ENCODE measurements at regions not wholly inside any gene's neighbourhood (a gene's known extent, or its start where the extent isn't known, plus 50 kb on each side); places are given as distances from the start of the nearest gene placed in this dataset.

DNA sequence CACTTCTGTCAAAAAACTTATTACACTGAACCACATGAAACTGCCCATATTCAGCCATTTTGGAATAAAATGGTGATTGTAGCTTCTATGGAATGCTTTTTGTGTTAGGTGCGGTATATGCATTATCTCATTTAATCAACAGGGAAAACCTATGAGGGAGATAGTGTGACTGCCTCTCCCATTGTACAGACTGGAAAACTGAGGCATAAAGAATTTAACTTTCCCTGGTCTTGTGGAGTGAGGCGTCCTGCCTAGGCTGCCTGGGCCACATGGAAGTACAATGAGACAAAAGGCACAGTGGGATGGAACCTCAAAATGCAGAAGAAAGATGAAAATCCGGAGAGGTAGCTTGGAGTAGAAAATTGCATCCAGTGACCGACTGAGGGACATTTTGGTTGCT is 80.2 kb downstream of the RPLP1 start:
- H3K9me2 ChIP-seq (replicated peaks; ENCODE audit: insufficient read depth, low read length): no peaks in the 10 kb centered on the region
- H3K4me2 ChIP-seq (ENCODE audit: low read depth, low read length, poor library complexity, severe bottlenecking): no peak overlapping the region
- no peak for DNase-seq
- no peak overlapping the region for H3K27ac ChIP-seq (ENCODE audit: low read length)
- no peaks in the 10 kb centered on the region for H3K36me3 ChIP-seq (ENCODE audit: insufficient read depth, low read length)
- H3K27me3 ChIP-seq (ENCODE audit: low read length): no peaks in the 10 kb centered on the region
- no peaks in the 10 kb centered on the region for H3K9me3 ChIP-seq (ENCODE audit: low read length)
- H3K4me3 ChIP-seq (ENCODE audit: low read length): no peak overlapping the region
- H3K4me1 ChIP-seq (ENCODE audit: low read length): peaks cover 8% of the 10 kb centered on the region
- H4K20me1 ChIP-seq (ENCODE audit: insufficient read depth, low read depth, low read length): no peaks in the 10 kb centered on the region
- H2AFZ ChIP-seq (ENCODE audit: low read length): no peak overlapping the region
- H3K79me2 ChIP-seq (ENCODE audit: low read length): no peaks in the 10 kb centered on the region
- no peak overlapping the region for H3K9ac ChIP-seq (ENCODE audit: low read length)

DNA sequence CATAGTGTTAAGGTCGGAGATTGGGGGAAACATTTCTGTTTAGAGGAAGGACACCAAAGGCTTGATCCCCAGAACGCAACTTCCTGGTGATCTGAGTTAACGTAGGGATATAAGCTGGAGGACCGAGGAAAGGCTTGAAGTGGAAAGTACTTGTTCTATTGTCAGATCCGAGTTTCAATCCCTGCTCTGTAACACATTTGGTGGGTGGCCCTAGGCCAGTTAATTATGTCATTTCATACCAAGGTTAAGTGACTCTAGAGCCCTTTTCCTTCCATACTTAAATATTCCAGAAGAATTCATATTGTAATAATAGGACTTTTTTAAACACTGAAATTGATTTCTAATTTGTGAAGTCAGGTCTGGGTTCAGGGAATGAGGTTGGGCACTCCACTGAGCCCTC is 80.9 kb downstream of the RPLP1 start:
- no peak for DNase-seq
- Histone ChIP-seq H3K36me3 (ENCODE audit: insufficient read depth, low read length) (no peaks in the 10 kb centered on the region), H3K9ac (ENCODE audit: low read length) (no peak overlapping the region), H4K20me1 (ENCODE audit: insufficient read depth, low read depth, low read length) (no peaks in the 10 kb centered on the region), H3K27me3 (ENCODE audit: low read length) (no peaks in the 10 kb centered on the region), H3K79me2 (ENCODE audit: low read length) (no peaks in the 10 kb centered on the region), H3K27ac (ENCODE audit: low read length) (no peak overlapping the region), H2AFZ (ENCODE audit: low read length) (no peak overlapping the region), H3K4me1 (ENCODE audit: low read length) (peaks cover 8% of the 10 kb centered on the region), H3K4me2 (ENCODE audit: low read depth, low read length, poor library complexity, severe bottlenecking) (no peak overlapping the region), H3K4me3 (ENCODE audit: low read length) (no peak overlapping the region), H3K9me3 (ENCODE audit: low read length) (no peaks in the 10 kb centered on the region), H3K9me2 (replicated peaks; ENCODE audit: insufficient read depth, low read length) (no peaks in the 10 kb centered on the region)

DNA sequence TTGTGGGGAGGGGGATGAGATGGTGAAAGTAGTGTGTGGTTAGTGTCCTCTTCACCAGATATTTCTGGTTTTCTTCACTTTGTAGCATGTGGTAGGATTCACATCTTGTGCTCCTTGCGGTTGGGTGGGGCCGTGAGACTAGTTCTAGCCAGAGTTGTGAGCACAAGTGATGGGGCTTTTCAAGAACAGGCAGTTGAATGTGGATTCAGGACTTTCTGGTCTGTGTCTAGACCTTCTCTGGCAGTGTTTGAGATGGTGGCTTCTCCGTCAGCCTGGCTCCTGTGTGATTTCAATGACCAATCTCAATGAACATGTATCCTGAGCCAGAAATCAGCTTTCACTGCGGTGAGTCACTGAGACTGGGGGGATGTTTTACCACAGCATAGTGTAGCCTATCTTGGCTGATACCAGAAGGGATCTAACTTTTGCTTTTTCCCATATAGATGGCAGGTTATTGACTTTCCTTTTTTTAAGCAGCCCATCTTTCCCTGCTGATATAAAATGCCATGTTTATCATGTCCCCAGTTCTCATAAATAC is 82.6 kb downstream of the RPLP1 start:
- Histone ChIP-seq H3K79me2 (ENCODE audit: low read length) (no peaks in the 10 kb centered on the region), H3K9me2 (replicated peaks; ENCODE audit: insufficient read depth, low read length) (no peaks in the 10 kb centered on the region), H3K4me3 (ENCODE audit: low read length) (no peak overlapping the region), H3K4me2 (ENCODE audit: low read depth, low read length, poor library complexity, severe bottlenecking) (no peak overlapping the region), H2AFZ (ENCODE audit: low read length) (no peak overlapping the region), H3K4me1 (ENCODE audit: low read length) (peaks cover 8% of the 10 kb centered on the region), H3K9me3 (ENCODE audit: low read length) (no peaks in the 10 kb centered on the region), H3K9ac (ENCODE audit: low read length) (no peak overlapping the region), H3K27me3 (ENCODE audit: low read length) (no peaks in the 10 kb centered on the region), H3K27ac (ENCODE audit: low read length) (no peak overlapping the region), H4K20me1 (ENCODE audit: insufficient read depth, low read depth, low read length) (no peaks in the 10 kb centered on the region), H3K36me3 (ENCODE audit: insufficient read depth, low read length) (no peaks in the 10 kb centered on the region)
- no peak for DNase-seq

DNA sequence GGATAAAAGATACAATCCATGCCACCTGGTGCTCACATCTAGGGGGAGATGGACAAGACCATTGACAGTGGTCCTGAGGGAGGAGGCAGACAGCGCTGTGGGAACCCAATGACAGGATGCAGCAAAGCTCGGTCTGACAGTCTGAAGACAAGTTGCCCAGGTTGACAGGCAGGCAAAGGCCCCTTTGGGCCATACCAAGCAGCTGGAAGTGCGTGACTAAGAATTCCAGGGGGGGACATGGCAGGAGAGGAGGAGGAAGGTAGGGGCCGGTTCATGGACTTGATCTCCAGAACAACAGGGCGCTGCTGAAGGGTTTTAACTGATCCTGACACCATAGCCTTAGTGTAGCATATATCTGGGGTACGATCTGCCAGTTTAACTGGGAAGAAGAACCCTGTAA is 83.4 kb downstream of the RPLP1 start:
- Histone ChIP-seq H3K36me3 (ENCODE audit: insufficient read depth, low read length) (no peaks in the 10 kb centered on the region), H3K27ac (ENCODE audit: low read length) (no peak overlapping the region), H3K4me2 (ENCODE audit: low read depth, low read length, poor library complexity, severe bottlenecking) (no peak overlapping the region), H3K9me2 (replicated peaks; ENCODE audit: insufficient read depth, low read length) (no peaks in the 10 kb centered on the region), H3K4me3 (ENCODE audit: low read length) (no peak overlapping the region), H3K79me2 (ENCODE audit: low read length) (no peaks in the 10 kb centered on the region), H4K20me1 (ENCODE audit: insufficient read depth, low read depth, low read length) (no peaks in the 10 kb centered on the region), H3K4me1 (ENCODE audit: low read length) (peaks cover 8% of the 10 kb centered on the region), H2AFZ (ENCODE audit: low read length) (no peak overlapping the region), H3K9ac (ENCODE audit: low read length) (no peak overlapping the region), H3K27me3 (ENCODE audit: low read length) (no peaks in the 10 kb centered on the region), H3K9me3 (ENCODE audit: low read length) (no peaks in the 10 kb centered on the region)
- no peak for DNase-seq

DNA sequence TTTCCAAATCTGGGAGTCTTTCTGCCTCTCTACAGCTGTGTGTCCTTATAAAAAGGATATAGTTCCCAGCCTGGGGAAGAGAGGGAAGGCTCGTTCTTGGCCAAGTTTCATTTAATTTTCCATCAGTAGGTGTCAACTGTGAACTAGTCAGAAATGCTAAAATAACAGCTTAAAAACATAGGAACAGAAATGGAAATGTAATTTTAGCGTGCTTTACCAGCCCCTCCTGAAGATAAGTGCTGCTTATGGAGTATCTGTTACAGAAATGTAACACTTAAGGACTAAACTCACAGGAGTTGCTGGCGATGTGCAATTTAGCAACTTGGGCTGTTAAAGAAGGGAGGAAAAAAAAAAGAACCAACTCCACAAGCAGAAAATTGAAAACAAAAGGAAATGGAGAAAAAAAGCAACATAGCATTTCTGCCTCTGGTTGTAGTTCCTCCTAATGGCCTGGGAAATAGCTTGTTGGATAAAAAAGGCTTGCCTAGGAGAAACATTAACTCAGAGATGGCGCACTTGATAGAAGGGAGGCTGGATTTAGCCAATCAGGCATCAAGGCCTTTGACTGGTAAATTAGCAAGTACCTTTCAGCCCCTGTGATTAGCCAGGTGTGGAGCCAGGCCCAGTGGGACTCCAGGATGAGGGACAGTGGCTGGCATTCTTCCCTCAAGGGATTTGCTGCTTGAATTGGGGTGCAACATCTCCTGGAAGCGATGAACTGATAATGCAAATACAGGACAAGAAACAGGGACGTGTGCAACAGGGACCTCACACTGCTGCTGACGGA is 84.3 kb downstream of the RPLP1 start:
- Histone ChIP-seq H3K9me3 (ENCODE audit: low read length) (no peaks in the 10 kb centered on the region), H3K27me3 (ENCODE audit: low read length) (no peaks in the 10 kb centered on the region), H3K4me1 (ENCODE audit: low read length) (peaks cover 8% of the 10 kb centered on the region), H3K9me2 (replicated peaks; ENCODE audit: insufficient read depth, low read length) (no peaks in the 10 kb centered on the region), H3K79me2 (ENCODE audit: low read length) (no peaks in the 10 kb centered on the region), H3K4me2 (ENCODE audit: low read depth, low read length, poor library complexity, severe bottlenecking) (no peak overlapping the region), H4K20me1 (ENCODE audit: insufficient read depth, low read depth, low read length) (no peaks in the 10 kb centered on the region), H3K9ac (ENCODE audit: low read length) (no peak overlapping the region), H3K27ac (ENCODE audit: low read length) (no peak overlapping the region), H2AFZ (ENCODE audit: low read length) (no peak overlapping the region), H3K4me3 (ENCODE audit: low read length) (no peak overlapping the region), H3K36me3 (ENCODE audit: insufficient read depth, low read length) (no peaks in the 10 kb centered on the region)
- DNase-seq: peak; percentile 46

DNA sequence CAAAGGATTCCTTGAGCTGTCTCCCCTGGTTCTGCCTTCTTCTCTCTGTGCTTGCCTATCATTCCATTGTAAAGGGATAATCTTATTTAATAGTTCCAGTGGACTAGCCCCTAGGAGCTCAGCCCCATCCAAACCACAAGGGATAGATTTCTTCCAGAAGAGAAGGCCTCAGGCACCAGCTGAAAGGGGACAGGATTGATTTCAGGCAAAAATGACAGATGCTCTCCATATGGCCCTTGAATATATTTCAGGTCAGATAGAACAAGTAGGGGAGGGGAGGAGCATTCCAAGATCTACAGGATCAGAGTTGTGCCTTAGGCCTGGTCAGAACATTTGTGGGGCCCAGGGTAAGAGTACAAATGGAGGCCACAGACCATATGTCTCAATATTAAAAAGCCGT is 85.3 kb downstream of the RPLP1 start:
- H3K9me2 ChIP-seq (replicated peaks; ENCODE audit: insufficient read depth, low read length): no peaks in the 10 kb centered on the region
- no peak overlapping the region for H3K9ac ChIP-seq (ENCODE audit: low read length)

DNA sequence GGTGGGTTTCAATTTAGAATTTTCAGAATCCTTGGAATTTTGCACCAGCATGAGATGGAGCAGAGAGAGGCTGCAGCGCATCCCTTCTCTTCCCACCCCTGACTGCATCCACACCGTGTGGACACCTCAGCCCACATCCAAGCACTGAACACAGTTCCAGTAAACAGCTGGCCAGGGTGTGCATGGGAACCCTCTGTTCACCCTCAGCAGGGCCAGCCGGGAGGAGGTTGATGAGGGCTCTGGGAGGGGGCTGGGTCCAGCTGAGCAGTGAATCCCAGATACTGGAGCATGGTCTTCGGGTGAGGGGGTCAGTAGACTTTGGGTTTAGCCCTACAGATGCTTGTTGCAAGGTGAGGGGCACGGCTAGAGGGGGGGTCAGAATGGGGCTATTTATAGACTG is 85.8 kb downstream of the RPLP1 start:
- H3K4me3 ChIP-seq (ENCODE audit: low read length): no peak overlapping the region
- DNase-seq: no peak
- no peak overlapping the region for H3K27ac ChIP-seq (ENCODE audit: low read length)
- no peak overlapping the region for H3K4me2 ChIP-seq (ENCODE audit: low read depth, low read length, poor library complexity, severe bottlenecking)
- no peaks in the 10 kb centered on the region for H4K20me1 ChIP-seq (ENCODE audit: insufficient read depth, low read depth, low read length)
- H3K79me2 ChIP-seq (ENCODE audit: low read length): no peaks in the 10 kb centered on the region
- H3K9me3 ChIP-seq (ENCODE audit: low read length): no peaks in the 10 kb centered on the region
- H3K36me3 ChIP-seq (ENCODE audit: insufficient read depth, low read length): no peaks in the 10 kb centered on the region
- H3K9me2 ChIP-seq (replicated peaks; ENCODE audit: insufficient read depth, low read length): no peaks in the 10 kb centered on the region
- H2AFZ ChIP-seq (ENCODE audit: low read length): no peak overlapping the region
- H3K27me3 ChIP-seq (ENCODE audit: low read length): no peaks in the 10 kb centered on the region
- no peak overlapping the region for H3K9ac ChIP-seq (ENCODE audit: low read length)
- H3K4me1 ChIP-seq (ENCODE audit: low read length): peaks cover 8% of the 10 kb centered on the region

More for the DNA sequence above, 85.3 kb downstream of the RPLP1 start:
- Histone ChIP-seq H3K79me2 (ENCODE audit: low read length) (no peaks in the 10 kb centered on the region), H3K27me3 (ENCODE audit: low read length) (no peaks in the 10 kb centered on the region), H3K4me2 (ENCODE audit: low read depth, low read length, poor library complexity, severe bottlenecking) (no peak overlapping the region), H3K4me3 (ENCODE audit: low read length) (no peak overlapping the region), H4K20me1 (ENCODE audit: insufficient read depth, low read depth, low read length) (no peaks in the 10 kb centered on the region), H3K27ac (ENCODE audit: low read length) (no peak overlapping the region), H3K9me3 (ENCODE audit: low read length) (no peaks in the 10 kb centered on the region), H3K36me3 (ENCODE audit: insufficient read depth, low read length) (no peaks in the 10 kb centered on the region), H2AFZ (ENCODE audit: low read length) (no peak overlapping the region), H3K4me1 (ENCODE audit: low read length) (peaks cover 8% of the 10 kb centered on the region)
- DNase-seq: no peak

DNA sequence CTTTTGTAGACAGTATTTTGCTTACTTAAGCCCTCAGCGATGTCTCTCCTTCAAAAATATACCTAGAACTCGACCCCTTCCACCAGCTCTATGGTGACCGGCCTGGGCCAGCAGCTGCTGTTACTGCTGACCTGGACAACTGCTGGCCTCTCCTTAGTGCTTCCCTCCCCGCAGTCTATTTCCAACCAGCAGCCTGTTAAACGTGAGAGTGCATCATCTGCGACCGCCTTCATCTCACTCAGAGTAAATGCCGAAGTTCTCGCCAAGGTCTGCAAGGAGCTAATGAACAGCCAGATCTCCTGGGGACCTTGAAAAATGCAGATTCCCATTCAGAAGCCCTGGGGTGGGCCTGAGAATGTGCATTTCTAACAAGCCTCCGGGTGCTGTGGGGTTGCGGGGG is 86.7 kb downstream of the RPLP1 start:
- no peaks in the 10 kb centered on the region for H3K9me2 ChIP-seq (replicated peaks; ENCODE audit: insufficient read depth, low read length)
- no peak overlapping the region for H3K9ac ChIP-seq (ENCODE audit: low read length)
- H3K9me3 ChIP-seq (ENCODE audit: low read length): no peaks in the 10 kb centered on the region
- H2AFZ ChIP-seq (ENCODE audit: low read length): no peak overlapping the region
- H3K27me3 ChIP-seq (ENCODE audit: low read length): no peaks in the 10 kb centered on the region
- no peak overlapping the region for H3K4me3 ChIP-seq (ENCODE audit: low read length)
- H3K27ac ChIP-seq (ENCODE audit: low read length): no peak overlapping the region
- H3K79me2 ChIP-seq (ENCODE audit: low read length): no peaks in the 10 kb centered on the region
- H3K4me2 ChIP-seq (ENCODE audit: low read depth, low read length, poor library complexity, severe bottlenecking): no peak overlapping the region
- H3K36me3 ChIP-seq (ENCODE audit: insufficient read depth, low read length): no peaks in the 10 kb centered on the region
- no peak for DNase-seq
- H4K20me1 ChIP-seq (ENCODE audit: insufficient read depth, low read depth, low read length): no peaks in the 10 kb centered on the region
- H3K4me1 ChIP-seq (ENCODE audit: low read length): peaks cover 8% of the 10 kb centered on the region

Data from Karpas-422 (cell line).